CD8-positive, alpha-beta memory T cell (primary cell): ENCODE measurements at regions not wholly inside any gene's neighbourhood (a gene's known extent, or its start where the extent isn't known, plus 50 kb on each side); places are given as distances from the start of the nearest gene placed in this dataset.

Source experiments
- CTCF ChIA-PET: fragments of 350-600 bp; sonication (Branson Sonifier 250); formaldehyde crosslinking; loops from one replicate; lab custom pipeline; 2021; ENCODE audit warnings: antibody characterized with exemption; lab: Charles Lee
- POLR2A ChIA-PET: fragments of 350-600 bp; sonication (Branson Sonifier 250); formaldehyde crosslinking; loops from one replicate; lab custom pipeline; 2021; ENCODE audit warnings: antibody characterized with exemption; lab: Charles Lee
- DNase-seq, 5 donors: peaks; one replicate each; pipeline versions ENCODE4 v3.0.0 to v3.0.0-alpha.2; 2020 to 2022; ENCODE audit warnings: mixed read lengths in 1 of 5
- H3K27ac ChIP-seq: one replicate; pipeline ENCODE4 v1.7.0; 2013; ENCODE audit warnings: low read depth, mild to moderate bottlenecking, low read length, moderate library complexity
- H3K27me3 ChIP-seq: 2 replicates; pipeline ENCODE4 v1.7.0; 2013; ENCODE audit warnings: low read length, mild to moderate bottlenecking; ENCODE audit not compliant: insufficient read depth, poor library complexity, severe bottlenecking
- H3K36me3 ChIP-seq: 2 replicates; pipeline ENCODE4 v1.7.0; 2013; ENCODE audit warnings: mild to moderate bottlenecking, low read length, moderate library complexity; ENCODE audit not compliant: insufficient read depth
- H3K4me1 ChIP-seq: 2 replicates; pipeline ENCODE4 v1.7.0; 2013; ENCODE audit warnings: mild to moderate bottlenecking, low read length, moderate library complexity; ENCODE audit not compliant: insufficient read depth
- H3K4me3 ChIP-seq: 2 replicates; pipeline ENCODE4 v1.7.0; 2013; ENCODE audit warnings: mild to moderate bottlenecking, low read length
- H3K9me3 ChIP-seq: 2 replicates; pipeline ENCODE4 v1.7.0; 2013; ENCODE audit warnings: mild to moderate bottlenecking, low read length
- H3K27ac Mint-ChIP-seq, 8 donors: one replicate each; pipeline ENCODE4 v1.8.0; 2020 to 2021; ENCODE audit warnings: mixed read lengths in 8 of 8, mild to moderate bottlenecking in 6 of 8, inconsistent platforms in 3 of 8, moderate library complexity in 3 of 8
- H3K27me3 Mint-ChIP-seq, 2 donors: one replicate each; pipeline ENCODE4 v1.8.0; 2020 to 2021; ENCODE audit warnings: mixed read lengths in 2 of 2, mild to moderate bottlenecking in 1 of 2, moderate library complexity in 1 of 2
- H3K36me3 Mint-ChIP-seq, 3 donors: one replicate each; pipeline ENCODE4 v1.8.0; 2020 to 2021; ENCODE audit warnings: mixed read lengths in 3 of 3, inconsistent platforms in 1 of 3, mild to moderate bottlenecking in 1 of 3
- H3K4me1 Mint-ChIP-seq, 3 donors: one replicate each; pipeline ENCODE4 v1.8.0; 2020 to 2021; ENCODE audit warnings: mixed read lengths in 3 of 3, inconsistent platforms in 1 of 3, mild to moderate bottlenecking in 1 of 3
- H3K4me3 Mint-ChIP-seq, 7 donors: one replicate each; pipeline ENCODE4 v1.8.0; 2020 to 2021; ENCODE audit warnings: mixed read lengths in 7 of 7, mild to moderate bottlenecking in 6 of 7, moderate library complexity in 4 of 7, inconsistent platforms in 2 of 7
- H3K9me3 Mint-ChIP-seq, 5 donors: one replicate each; pipeline ENCODE4 v1.8.0; 2020 to 2022; ENCODE audit warnings: mixed read lengths in 5 of 5, mild to moderate bottlenecking in 3 of 5, moderate library complexity in 2 of 5, inconsistent platforms in 1 of 5

DNA sequence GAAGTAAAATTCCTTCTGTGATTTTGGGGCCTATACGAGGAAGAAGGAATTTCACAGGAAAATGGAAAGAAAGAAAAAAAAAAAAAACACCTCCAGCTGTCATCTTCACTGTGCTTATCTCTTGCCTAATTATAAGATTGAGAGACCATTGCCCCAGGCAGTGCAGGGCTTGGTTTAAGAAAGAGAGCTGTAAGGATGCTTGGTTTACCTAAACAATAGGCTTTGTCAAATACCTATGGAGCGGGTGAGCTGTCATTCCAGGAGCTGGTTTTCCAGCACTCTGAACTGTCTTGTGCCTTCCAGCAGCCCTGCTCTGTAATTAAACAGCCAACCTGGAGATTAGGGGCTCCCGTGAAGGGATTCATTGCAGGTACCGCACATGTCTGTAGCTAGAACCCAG lies 137.8 kb downstream of the EDN3 start:
- Mint-ChIP-seq H3K36me3 (no peaks in the 10 kb centered on the region), H3K4me1 (no peaks in the 10 kb centered on the region), H3K4me3 (no peak overlapping the region), H3K9me3 (no peaks in the 10 kb centered on the region), H3K27ac (no peak overlapping the region), H3K27me3 (peaks cover 6 to 32% of the 10 kb centered on the region in 2 donors)
- no peak for DNase-seq
- H3K4me1 ChIP-seq = no peaks in the 10 kb centered on the region
- H3K9me3 ChIP-seq = no peaks in the 10 kb centered on the region
- no peaks in the 10 kb centered on the region for H3K27me3 ChIP-seq
- no peaks in the 10 kb centered on the region for H3K36me3 ChIP-seq
- no peak overlapping the region for H3K27ac ChIP-seq
- no peak overlapping the region for H3K4me3 ChIP-seq
- POLR2A ChIA-PET = no interaction called here
- CTCF ChIA-PET = no interaction called here

DNA sequence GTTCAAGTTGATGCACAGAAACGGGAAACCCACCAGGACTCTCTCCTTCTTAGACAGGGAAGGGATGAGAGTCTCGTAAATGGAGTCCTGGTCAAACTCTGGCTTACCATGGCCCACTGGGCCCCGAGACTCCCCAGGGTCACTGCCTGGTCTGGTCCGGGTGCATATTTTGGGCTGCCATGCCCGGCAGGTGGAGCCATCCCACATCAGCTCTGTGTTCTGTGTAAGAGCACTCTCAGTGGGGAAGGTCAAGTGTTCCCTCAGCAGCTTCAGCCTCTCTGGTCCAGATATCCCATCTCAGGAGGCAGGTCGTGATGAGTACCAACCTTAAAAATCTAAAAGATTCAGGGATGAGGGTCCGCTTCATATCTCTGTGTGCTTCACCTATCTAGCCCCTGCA lies 138.8 kb downstream of the EDN3 start:
- Mint-ChIP-seq H3K27ac (no peak overlapping the region), H3K27me3 (peaks cover 12 to 38% of the 10 kb centered on the region in 2 donors), H3K9me3 (no peaks in the 10 kb centered on the region), H3K4me3 (no peak overlapping the region), H3K4me1 (no peaks in the 10 kb centered on the region), H3K36me3 (no peaks in the 10 kb centered on the region)
- no peaks in the 10 kb centered on the region for H3K36me3 ChIP-seq
- no peak for DNase-seq
- no peak overlapping the region for H3K27ac ChIP-seq
- ChIA-PET CTCF (no interaction called here), POLR2A (no interaction called here)
- H3K9me3 ChIP-seq = no peaks in the 10 kb centered on the region
- H3K4me1 ChIP-seq = no peaks in the 10 kb centered on the region
- H3K4me3 ChIP-seq = no peak overlapping the region
- H3K27me3 ChIP-seq = no peaks in the 10 kb centered on the region

DNA sequence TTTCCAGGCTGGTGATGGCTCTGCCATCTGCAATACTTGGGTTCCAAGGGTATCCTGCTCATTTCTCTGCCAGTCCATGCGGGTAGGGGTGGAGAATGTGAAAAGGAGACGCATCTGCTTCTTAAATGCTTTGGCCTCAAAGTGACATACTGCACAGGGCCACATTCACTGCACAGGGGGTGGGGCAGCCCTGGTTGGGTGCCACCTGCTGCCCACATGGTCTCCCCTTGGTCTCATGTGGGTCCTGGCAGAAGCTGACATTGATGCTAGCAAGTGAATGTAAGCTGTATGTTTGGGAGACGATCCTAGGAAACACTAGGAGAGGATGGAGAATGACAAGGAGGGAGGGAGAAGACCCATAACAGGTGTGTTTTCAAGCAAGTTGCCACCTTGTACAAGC lies 140.9 kb downstream of the EDN3 start:
- Histone ChIP-seq H3K9me3 (no peaks in the 10 kb centered on the region), H3K4me3 (no peak overlapping the region), H3K27me3 (peaks cover 8% of the 10 kb centered on the region), H3K27ac (no peak overlapping the region), H3K36me3 (no peaks in the 10 kb centered on the region), H3K4me1 (no peaks in the 10 kb centered on the region)
- H3K27ac Mint-ChIP-seq = no peak overlapping the region
- CTCF ChIA-PET = no interaction called here
- no peak for DNase-seq
- peaks cover 20 to 57% of the 10 kb centered on the region in 2 donors for H3K27me3 Mint-ChIP-seq
- H3K4me3 Mint-ChIP-seq = no peak overlapping the region
- no peaks in the 10 kb centered on the region for H3K9me3 Mint-ChIP-seq
- no peaks in the 10 kb centered on the region for H3K4me1 Mint-ChIP-seq
- H3K36me3 Mint-ChIP-seq = no peaks in the 10 kb centered on the region
- POLR2A ChIA-PET = no interaction called here

DNA sequence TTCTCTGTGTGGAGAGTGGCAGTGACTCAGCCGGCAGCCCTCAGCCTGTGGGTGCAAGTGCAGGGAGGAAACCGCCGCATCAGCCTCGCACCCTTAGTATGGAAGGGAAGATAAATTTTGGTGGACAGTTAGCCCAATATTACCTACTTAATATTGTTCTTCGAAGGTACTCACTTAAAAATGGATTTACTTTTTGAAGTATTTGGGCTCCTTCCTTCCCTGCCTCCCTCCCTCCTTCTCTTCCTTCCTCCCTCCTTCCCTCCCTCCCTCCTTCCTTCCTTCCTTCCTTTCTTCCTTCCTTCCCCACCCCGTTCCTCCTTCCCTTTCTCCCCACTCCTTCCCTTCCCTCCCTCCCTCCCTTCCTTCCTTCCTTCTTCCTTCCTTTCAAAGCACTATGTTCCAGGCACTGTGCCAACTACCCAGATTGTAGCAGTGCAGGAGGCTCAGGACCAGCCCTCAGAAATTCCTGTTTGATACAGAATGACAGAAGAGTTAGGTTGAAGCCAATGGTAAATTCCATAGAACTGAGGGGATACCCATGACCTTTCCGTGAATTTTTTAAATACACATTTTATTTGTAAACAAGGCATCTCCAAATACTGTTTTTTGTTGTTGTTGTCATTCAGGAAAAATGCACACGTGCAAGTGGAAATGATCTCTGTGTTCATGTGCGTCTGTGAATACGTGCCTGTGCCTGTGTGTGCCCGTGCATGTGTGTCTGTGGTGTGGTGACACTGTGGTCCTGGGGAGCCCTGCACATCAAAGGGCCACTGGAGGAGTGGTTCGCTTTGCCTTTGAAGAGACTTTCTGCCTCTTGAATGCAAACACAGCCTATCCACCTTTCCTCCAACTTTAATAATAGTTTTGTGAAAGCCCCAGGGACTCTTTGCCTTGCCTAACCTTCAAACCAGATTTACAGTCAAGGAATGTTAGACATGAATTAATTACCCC lies 141.7 kb downstream of the EDN3 start:
- H3K27me3 Mint-ChIP-seq = peaks cover 20 to 65% of the 10 kb centered on the region in 2 donors
- H3K36me3 Mint-ChIP-seq = no peaks in the 10 kb centered on the region
- H3K27ac Mint-ChIP-seq = no peak overlapping the region
- no peaks in the 10 kb centered on the region for H3K4me1 Mint-ChIP-seq
- no peak overlapping the region for H3K4me3 Mint-ChIP-seq
- no peaks in the 10 kb centered on the region for H3K4me1 ChIP-seq
- H3K27ac ChIP-seq = no peak overlapping the region
- ChIA-PET POLR2A (interaction anchor here (0.8 kb wide), 1 partner anchor 30 kb away, joined by 7 read pairs; no protein-coding TSS in a partner anchor), CTCF (no interaction called here)
- DNase-seq = no peak
- H3K36me3 ChIP-seq = no peaks in the 10 kb centered on the region
- no peak overlapping the region for H3K4me3 ChIP-seq
- peaks cover 8% of the 10 kb centered on the region for H3K27me3 ChIP-seq
- H3K9me3 ChIP-seq = no peaks in the 10 kb centered on the region
- no peaks in the 10 kb centered on the region for H3K9me3 Mint-ChIP-seq

DNA sequence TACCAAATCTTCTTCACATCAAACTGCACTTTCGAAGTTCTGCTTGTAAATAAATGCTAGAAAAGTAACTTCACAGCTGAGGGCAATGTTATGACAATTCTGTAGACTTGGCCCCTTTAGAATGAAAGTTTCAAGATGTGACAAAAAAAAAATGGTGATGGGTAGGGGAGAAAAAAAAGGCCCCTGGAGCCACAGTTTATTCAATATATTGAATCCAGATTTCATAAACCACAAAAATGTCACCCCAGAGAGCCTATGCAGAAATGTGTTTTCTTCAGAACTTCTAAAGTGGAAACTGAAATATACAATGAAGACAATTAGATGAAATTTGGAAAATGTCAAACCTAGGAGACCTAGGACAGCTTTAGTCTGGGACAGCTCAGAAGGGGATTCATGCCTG lies 143.1 kb downstream of the EDN3 start:
- no peaks in the 10 kb centered on the region for H3K4me1 Mint-ChIP-seq
- Histone ChIP-seq H3K27ac (no peak overlapping the region), H3K27me3 (peaks cover 8% of the 10 kb centered on the region), H3K36me3 (no peaks in the 10 kb centered on the region), H3K4me3 (no peak overlapping the region), H3K9me3 (no peaks in the 10 kb centered on the region), H3K4me1 (no peaks in the 10 kb centered on the region)
- DNase-seq = no peak
- ChIA-PET CTCF (no interaction called here), POLR2A (no interaction called here)
- no peak overlapping the region for H3K4me3 Mint-ChIP-seq
- no peak overlapping the region for H3K27ac Mint-ChIP-seq
- peaks cover 30 to 72% of the 10 kb centered on the region in 2 donors for H3K27me3 Mint-ChIP-seq
- H3K36me3 Mint-ChIP-seq = no peaks in the 10 kb centered on the region
- H3K9me3 Mint-ChIP-seq = no peaks in the 10 kb centered on the region

DNA sequence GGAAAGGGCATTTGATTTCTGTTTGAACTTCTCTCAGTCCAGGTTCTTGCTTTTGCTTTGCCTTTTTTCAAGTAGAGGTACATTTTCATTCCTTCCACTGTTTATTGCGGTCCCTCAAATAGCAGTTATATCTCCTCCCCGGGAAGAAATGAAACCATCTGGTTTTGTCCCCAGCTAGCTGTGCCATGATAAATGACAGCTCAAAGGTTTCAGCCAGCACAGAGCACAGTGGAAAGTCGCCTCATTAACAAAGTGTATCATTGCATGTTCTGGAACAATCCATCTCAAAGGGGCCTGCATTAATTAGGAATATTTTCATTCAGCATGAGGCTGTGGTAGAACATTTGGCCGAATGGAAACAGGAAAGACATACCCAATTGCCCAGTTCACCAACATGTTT lies 146.0 kb downstream of the EDN3 start:
- peaks cover 8% of the 10 kb centered on the region for H3K27me3 ChIP-seq
- H3K27ac ChIP-seq = no peak overlapping the region
- Mint-ChIP-seq H3K4me1 (no peaks in the 10 kb centered on the region), H3K9me3 (no peaks in the 10 kb centered on the region), H3K4me3 (no peak overlapping the region), H3K27ac (no peak overlapping the region), H3K36me3 (no peaks in the 10 kb centered on the region), H3K27me3 (peaks cover 41 to 89% of the 10 kb centered on the region in 2 donors)
- H3K36me3 ChIP-seq = no peaks in the 10 kb centered on the region
- no peak for DNase-seq
- no peaks in the 10 kb centered on the region for H3K4me1 ChIP-seq
- no peak overlapping the region for H3K4me3 ChIP-seq
- H3K9me3 ChIP-seq = no peaks in the 10 kb centered on the region
- CTCF ChIA-PET = no interaction called here
- POLR2A ChIA-PET = interaction anchor here (0.7 kb wide), 1 partner anchor 9 kb away, joined by 3 read pairs; no protein-coding TSS in a partner anchor

DNA sequence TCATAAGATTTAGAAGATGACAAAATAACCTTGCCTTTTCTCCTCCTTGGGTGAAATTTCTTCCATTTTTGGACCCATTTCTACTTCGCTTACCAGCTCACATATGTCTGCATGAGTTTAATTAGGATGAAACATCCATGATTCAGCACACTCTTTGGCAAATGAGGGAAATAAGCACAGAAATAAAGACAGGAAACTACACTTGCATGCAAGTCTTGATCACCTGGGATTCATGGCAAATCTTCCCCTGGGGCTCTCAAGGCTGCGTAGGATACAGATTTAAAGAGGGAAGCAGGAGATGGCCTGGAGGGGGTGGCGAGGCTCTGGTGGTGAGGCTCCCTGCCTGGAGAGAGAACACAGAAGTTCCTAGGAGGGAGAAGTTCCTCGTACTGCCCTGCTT lies 147.8 kb downstream of the EDN3 start:
- H3K4me3 ChIP-seq = no peak overlapping the region
- ChIA-PET CTCF (no interaction called here), POLR2A (no interaction called here)
- no peak overlapping the region for H3K4me3 Mint-ChIP-seq
- no peak overlapping the region for H3K27ac ChIP-seq
- peaks cover 8% of the 10 kb centered on the region for H3K27me3 ChIP-seq
- H3K9me3 Mint-ChIP-seq = no peaks in the 10 kb centered on the region
- no peaks in the 10 kb centered on the region for H3K36me3 ChIP-seq
- H3K9me3 ChIP-seq = no peaks in the 10 kb centered on the region
- H3K27ac Mint-ChIP-seq = no peak overlapping the region
- peaks cover 40 to 85% of the 10 kb centered on the region in 2 donors for H3K27me3 Mint-ChIP-seq
- no peaks in the 10 kb centered on the region for H3K36me3 Mint-ChIP-seq
- H3K4me1 ChIP-seq = no peaks in the 10 kb centered on the region
- no peaks in the 10 kb centered on the region for H3K4me1 Mint-ChIP-seq
- DNase-seq = no peak

DNA sequence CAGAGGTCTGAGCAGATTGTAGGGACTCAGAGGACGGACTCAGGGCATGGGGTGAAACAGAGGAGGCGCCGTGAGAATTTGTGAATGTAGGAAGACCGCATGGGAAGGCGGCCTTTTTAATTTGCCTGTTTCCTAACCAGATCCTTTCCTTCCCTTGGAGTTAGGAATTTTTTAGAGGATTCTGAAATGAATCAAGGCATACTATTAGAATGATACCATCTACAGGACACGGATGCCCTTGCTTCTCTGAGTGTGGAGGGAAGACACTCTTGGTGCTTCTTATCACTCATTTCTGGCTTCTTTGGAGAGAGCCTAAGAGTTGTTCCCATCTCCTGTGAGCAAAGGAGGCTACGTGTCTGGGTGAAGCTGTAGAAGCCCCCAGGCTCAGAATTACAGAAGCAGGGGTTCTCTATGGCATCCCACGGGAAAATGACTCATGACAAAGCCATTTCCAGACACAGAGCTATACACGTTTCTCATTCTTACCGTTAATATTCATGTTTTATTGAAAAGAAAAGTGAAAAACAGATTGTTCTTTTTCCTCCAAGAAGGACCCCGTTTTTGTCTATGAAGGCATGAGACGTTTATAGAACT lies 148.5 kb downstream of the EDN3 start:
- ChIA-PET CTCF (no interaction called here), POLR2A (no interaction called here)
- Histone ChIP-seq H3K4me3 (no peak overlapping the region), H3K36me3 (no peaks in the 10 kb centered on the region), H3K27me3 (peaks cover 8% of the 10 kb centered on the region), H3K4me1 (no peaks in the 10 kb centered on the region), H3K9me3 (no peaks in the 10 kb centered on the region), H3K27ac (no peak overlapping the region)
- no peak overlapping the region for H3K4me3 Mint-ChIP-seq
- peaks cover 35 to 78% of the 10 kb centered on the region in 2 donors for H3K27me3 Mint-ChIP-seq
- no peak overlapping the region for H3K27ac Mint-ChIP-seq
- H3K4me1 Mint-ChIP-seq = no peaks in the 10 kb centered on the region
- no peaks in the 10 kb centered on the region for H3K36me3 Mint-ChIP-seq
- no peaks in the 10 kb centered on the region for H3K9me3 Mint-ChIP-seq
- DNase-seq = no peak
